ENCODE measurements at regions not wholly inside any gene's neighbourhood (a gene's known extent, or its start where the extent isn't known, plus 50 kb on each side); places are given as distances from the start of the nearest gene placed in this dataset.
A peak's percentile ranks its signal among the peaks of the same experiment; 100 is the strongest.

- no peak for TF ChIP-seq EZH2 (IDR thresholded peaks at IDR 0.05; ENCODE audit: low read length, unreplicated experiment)
- TF ChIP-seq EZH2phosphoT487 (IDR thresholded peaks at IDR 0.05; ENCODE audit: borderline replicate concordance, low read length) = no peak
- TF ChIP-seq CTCF (conservative IDR thresholded peaks at IDR 0.05; ENCODE audit: low read depth, low read length) = no peak
- CTCF ChIA-PET = no interaction called here
- Histone ChIP-seq H2AFZ (ENCODE audit: low read length) (no peak overlapping the region), H3K4me3 (ENCODE audit: low read length) (no peak overlapping the region), H3K36me3 (ENCODE audit: low read depth, low read length) (no peaks in the 10 kb centered on the region), H3K27me3 (ENCODE audit: low read length) (no peaks in the 10 kb centered on the region), H3K79me2 (ENCODE audit: low read length) (no peaks in the 10 kb centered on the region), H4K20me1 (ENCODE audit: low read length) (no peaks in the 10 kb centered on the region), H3K4me2 (ENCODE audit: low read length) (no peak overlapping the region), H3K27ac (ENCODE audit: low read length) (no peak overlapping the region), H3K4me1 (ENCODE audit: insufficient read depth, low read length) (no peaks in the 10 kb centered on the region; the same call in 1 of the 2 replicates), H3K9ac (ENCODE audit: low read length) (no peak overlapping the region), H3K9me2 (replicated peaks; ENCODE audit: low read length) (no peaks in the 10 kb centered on the region), H3F3A (ENCODE audit: low read length, unreplicated experiment) (no peaks in the 10 kb centered on the region), H3K9me3 (ENCODE audit: low read length) (no peaks in the 10 kb centered on the region)
- POLR2A ChIA-PET (ENCODE audit: unreplicated experiment) = no interaction called here
- intact Hi-C loops (cut with micrococcal nuclease) = no loop called here
- DNase-seq (no peak), ATAC-seq (no peak)
- BruUV-seq (replicated peaks) = no TSS peak
These were observed 562.8 kb upstream of the AADAT start for GRCh38 chr4:170652571-170652970.

GRCh38 chr4:170651786-170652185, 562.0 kb upstream of the AADAT start:
- CTCF ChIA-PET = no interaction called here
- no peak overlapping the region for H2AFZ ChIP-seq (ENCODE audit: low read length)
- POLR2A ChIA-PET (ENCODE audit: unreplicated experiment) = no interaction called here
- H3F3A ChIP-seq (ENCODE audit: low read length, unreplicated experiment) = no peaks in the 10 kb centered on the region
- no peaks in the 10 kb centered on the region for H4K20me1 ChIP-seq (ENCODE audit: low read length)
- no peak for TF ChIP-seq CTCF (conservative IDR thresholded peaks at IDR 0.05; ENCODE audit: low read depth, low read length)
- TF ChIP-seq EZH2 (IDR thresholded peaks at IDR 0.05; ENCODE audit: low read length, unreplicated experiment) = no peak
- no peak for TF ChIP-seq EZH2phosphoT487 (IDR thresholded peaks at IDR 0.05; ENCODE audit: borderline replicate concordance, low read length)
- no peaks in the 10 kb centered on the region for H3K79me2 ChIP-seq (ENCODE audit: low read length)
- H3K4me2 ChIP-seq (ENCODE audit: low read length) = no peak overlapping the region
- no peak overlapping the region for H3K4me3 ChIP-seq (ENCODE audit: low read length)
- no TSS peak for BruUV-seq (replicated peaks)
- H3K36me3 ChIP-seq (ENCODE audit: low read depth, low read length) = no peaks in the 10 kb centered on the region
- no peaks in the 10 kb centered on the region for H3K9me3 ChIP-seq (ENCODE audit: low read length)
- DNase-seq = peak; percentile 53
- H3K9ac ChIP-seq (ENCODE audit: low read length) = no peak overlapping the region
- H3K4me1 ChIP-seq (ENCODE audit: insufficient read depth, low read length) = no peaks in the 10 kb centered on the region; the same call in 1 of the 2 replicates
- no peak for ATAC-seq
- no peaks in the 10 kb centered on the region for H3K27me3 ChIP-seq (ENCODE audit: low read length)
- intact Hi-C loops (cut with micrococcal nuclease) = no loop called here
- no peak overlapping the region for H3K27ac ChIP-seq (ENCODE audit: low read length)
- no peaks in the 10 kb centered on the region for H3K9me2 ChIP-seq (replicated peaks; ENCODE audit: low read length)

- Histone ChIP-seq H4K20me1 (ENCODE audit: low read length) (no peaks in the 10 kb centered on the region), H3K9me2 (replicated peaks; ENCODE audit: low read length) (no peaks in the 10 kb centered on the region), H3K27me3 (ENCODE audit: low read length) (no peaks in the 10 kb centered on the region), H3K4me1 (ENCODE audit: insufficient read depth, low read length) (no peaks in the 10 kb centered on the region), H3K4me3 (ENCODE audit: low read length) (no peak overlapping the region), H3K9me3 (ENCODE audit: low read length) (no peaks in the 10 kb centered on the region), H3K9ac (ENCODE audit: low read length) (no peak overlapping the region), H3K79me2 (ENCODE audit: low read length) (no peaks in the 10 kb centered on the region), H2AFZ (ENCODE audit: low read length) (no peak overlapping the region), H3K27ac (ENCODE audit: low read length) (no peak overlapping the region), H3K4me2 (ENCODE audit: low read length) (no peak overlapping the region), H3K36me3 (ENCODE audit: low read depth, low read length) (no peaks in the 10 kb centered on the region), H3F3A (ENCODE audit: low read length, unreplicated experiment) (no peaks in the 10 kb centered on the region)
- POLR2A ChIA-PET (ENCODE audit: unreplicated experiment) = no interaction called here
- TF ChIP-seq EZH2 (IDR thresholded peaks at IDR 0.05; ENCODE audit: low read length, unreplicated experiment) (no peak), EZH2phosphoT487 (IDR thresholded peaks at IDR 0.05; ENCODE audit: borderline replicate concordance, low read length) (no peak), CTCF (conservative IDR thresholded peaks at IDR 0.05; ENCODE audit: low read depth, low read length) (no peak)
- no TSS peak for BruUV-seq (replicated peaks)
- intact Hi-C loops (cut with micrococcal nuclease) = no loop called here
- ATAC-seq (no peak), DNase-seq (no peak)
- CTCF ChIA-PET = no interaction called here
These were observed 537.7 kb upstream of the AADAT start for GRCh38 chr4:170627418-170627817.
